ENCODE measurements at regions not wholly inside any gene's neighbourhood (a gene's known extent, or its start where the extent isn't known, plus 50 kb on each side); places are given as distances from the start of the nearest gene placed in this dataset.

GRCh38 chr2:11075221-11075620 lies 80.0 kb upstream of the SLC66A3 start:
- H3K9me2 ChIP-seq (ENCODE audit: insufficient read depth), result no peaks in the 10 kb centered on the region
- H3K36me3 Mint-ChIP-seq (ENCODE audit: low read depth), result peaks cover 3% of the 10 kb centered on the region; the same call in 1 of the 3 replicates
- no peak for TF ChIP-seq CREB1 (CRISPR knock-in tag; IDR thresholded peaks at IDR 0.05; ENCODE audit: low read depth)
- no peak for TF ChIP-seq NANOG (IDR thresholded peaks at IDR 0.05; ENCODE audit: borderline replicate concordance)
- no peak for TF ChIP-seq JUNB (IDR thresholded peaks at IDR 0.05; ENCODE audit: unreplicated experiment)
- TF ChIP-seq EZH2phosphoT487 (IDR thresholded peaks at IDR 0.05; ENCODE audit: unreplicated experiment), result no peak
- no peak for TF ChIP-seq ETS1 (IDR thresholded peaks at IDR 0.05)
- no peak for TF ChIP-seq ZNF462 (CRISPR knock-in tag; IDR thresholded peaks at IDR 0.05)
- no peak for TF ChIP-seq ZNF114 (CRISPR knock-in tag; IDR thresholded peaks at IDR 0.05)
- no peak for TF ChIP-seq CTCF (conservative IDR thresholded peaks at IDR 0.05; ENCODE audit: low read depth in 2 of 2)
- TF ChIP-seq, protein P1, sequence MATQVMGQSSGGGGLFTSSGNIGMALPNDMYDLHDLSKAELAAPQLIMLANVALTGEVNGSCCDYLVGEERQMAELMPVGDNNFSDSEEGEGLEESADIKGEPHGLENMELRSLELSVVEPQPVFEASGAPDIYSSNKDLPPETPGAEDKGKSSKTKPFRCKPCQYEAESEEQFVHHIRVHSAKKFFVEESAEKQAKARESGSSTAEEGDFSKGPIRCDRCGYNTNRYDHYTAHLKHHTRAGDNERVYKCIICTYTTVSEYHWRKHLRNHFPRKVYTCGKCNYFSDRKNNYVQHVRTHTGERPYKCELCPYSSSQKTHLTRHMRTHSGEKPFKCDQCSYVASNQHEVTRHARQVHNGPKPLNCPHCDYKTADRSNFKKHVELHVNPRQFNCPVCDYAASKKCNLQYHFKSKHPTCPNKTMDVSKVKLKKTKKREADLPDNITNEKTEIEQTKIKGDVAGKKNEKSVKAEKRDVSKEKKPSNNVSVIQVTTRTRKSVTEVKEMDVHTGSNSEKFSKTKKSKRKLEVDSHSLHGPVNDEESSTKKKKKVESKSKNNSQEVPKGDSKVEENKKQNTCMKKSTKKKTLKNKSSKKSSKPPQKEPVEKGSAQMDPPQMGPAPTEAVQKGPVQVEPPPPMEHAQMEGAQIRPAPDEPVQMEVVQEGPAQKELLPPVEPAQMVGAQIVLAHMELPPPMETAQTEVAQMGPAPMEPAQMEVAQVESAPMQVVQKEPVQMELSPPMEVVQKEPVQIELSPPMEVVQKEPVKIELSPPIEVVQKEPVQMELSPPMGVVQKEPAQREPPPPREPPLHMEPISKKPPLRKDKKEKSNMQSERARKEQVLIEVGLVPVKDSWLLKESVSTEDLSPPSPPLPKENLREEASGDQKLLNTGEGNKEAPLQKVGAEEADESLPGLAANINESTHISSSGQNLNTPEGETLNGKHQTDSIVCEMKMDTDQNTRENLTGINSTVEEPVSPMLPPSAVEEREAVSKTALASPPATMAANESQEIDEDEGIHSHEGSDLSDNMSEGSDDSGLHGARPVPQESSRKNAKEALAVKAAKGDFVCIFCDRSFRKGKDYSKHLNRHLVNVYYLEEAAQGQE (IDR thresholded peaks at IDR 0.05; ENCODE audit: unreplicated experiment), result no peak
- TF ChIP-seq STAT1 (IDR thresholded peaks at IDR 0.05; ENCODE audit: unreplicated experiment), result no peak
- no peak for TF ChIP-seq EZH2 (IDR thresholded peaks at IDR 0.05; ENCODE audit: low read depth, unreplicated experiment)
- no peak for TF ChIP-seq POLR2AphosphoS5 (IDR thresholded peaks at IDR 0.05; ENCODE audit: low read depth)
- no peak for TF ChIP-seq ZNF331 (CRISPR knock-in tag; IDR thresholded peaks at IDR 0.05; ENCODE audit: low read depth)

More at GRCh38 chr2:11075221-11075620, 80.0 kb upstream of the SLC66A3 start:
- Histone ChIP-seq H3K4me1 (ENCODE audit: insufficient read depth) (peaks cover 17% of the 10 kb centered on the region), H3K27ac (ENCODE audit: low read depth) (no peak overlapping the region), H2AFZ (no peak overlapping the region), H3K4me3 (no peak overlapping the region), H3K27me3 (ENCODE audit: insufficient read depth) (no peaks in the 10 kb centered on the region), H4K20me1 (replicated peaks; ENCODE audit: insufficient read depth) (no peaks in the 10 kb centered on the region), H3F3A (replicated peaks; ENCODE audit: low read depth) (no peaks in the 10 kb centered on the region), H3K36me3 (ENCODE audit: insufficient read depth) (no peaks in the 10 kb centered on the region), H3K4me2 (no peak overlapping the region), H3K79me2 (replicated peaks; ENCODE audit: insufficient read depth) (no peaks in the 10 kb centered on the region)
- no peak overlapping the region for H3K4me3 Mint-ChIP-seq
- DNase-seq (ENCODE audit: low spot score) (no peak), ATAC-seq (no peak)
- H3K9me3 Mint-ChIP-seq, result peaks cover 5% of the 10 kb centered on the region
- peaks cover 8% of the 10 kb centered on the region for H3K27me3 Mint-ChIP-seq (ENCODE audit: insufficient read depth, low read depth, poor library complexity)
- no peak overlapping the region for H3K27ac Mint-ChIP-seq
- H3K4me1 Mint-ChIP-seq, result peaks cover 31% of the 10 kb centered on the region

Data from GM23338 (cell line).